IMR-90 (cell line): ENCODE measurements at regions not wholly inside any gene's neighbourhood (a gene's known extent, or its start where the extent isn't known, plus 50 kb on each side); places are given as distances from the start of the nearest gene placed in this dataset.

ENCODE experiments used
- BHLHE40 ChIP-seq: fragments of 150-350 bp; IDR thresholded peaks from 2 replicates; pipeline ENCODE4 v1.6.1; 2016; ENCODE audit warnings: mild to moderate bottlenecking, low read depth, low read length
- MXI1 ChIP-seq: IDR thresholded peaks from 2 replicates; pipeline ENCODE4 v1.6.1; 2012; ENCODE audit warnings: low read depth, mild to moderate bottlenecking, low read length, moderate library complexity, borderline replicate concordance
- RAD21 ChIP-seq: IDR thresholded peaks from 2 replicates; pipeline ENCODE4 v1.6.1; 2012; ENCODE audit warnings: low read length, improper control_type of control experiment
- TF ChIP-seq, protein P1 (sequence below): conservative IDR thresholded peaks from 2 replicates; pipeline ENCODE4 v1.5.1; 2012; ENCODE audit warnings: mild to moderate bottlenecking, low read depth, low read length, improper control_type of control experiment

DNA sequence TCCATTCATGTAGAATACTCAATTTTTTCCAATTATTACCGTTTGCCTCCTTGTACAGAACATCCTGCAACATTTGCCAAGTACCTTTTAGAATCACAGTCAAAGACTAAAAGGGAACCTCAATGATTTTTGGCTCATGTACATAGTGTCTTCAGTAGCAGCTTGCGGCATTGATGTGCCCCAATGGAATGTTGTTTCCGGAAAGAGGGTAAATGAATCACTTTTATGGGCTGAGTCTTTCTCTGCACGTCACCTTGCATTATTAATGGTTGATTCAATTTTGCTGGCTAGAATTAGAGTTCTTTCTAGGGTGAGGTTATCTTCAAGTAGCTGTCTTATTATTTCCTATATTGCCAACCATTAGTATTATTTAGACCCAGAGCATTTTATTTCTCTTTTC, 116.9 kb upstream of the GABRA2 start:
- TF ChIP-seq BHLHE40 = no peak
- TF ChIP-seq, protein P1, sequence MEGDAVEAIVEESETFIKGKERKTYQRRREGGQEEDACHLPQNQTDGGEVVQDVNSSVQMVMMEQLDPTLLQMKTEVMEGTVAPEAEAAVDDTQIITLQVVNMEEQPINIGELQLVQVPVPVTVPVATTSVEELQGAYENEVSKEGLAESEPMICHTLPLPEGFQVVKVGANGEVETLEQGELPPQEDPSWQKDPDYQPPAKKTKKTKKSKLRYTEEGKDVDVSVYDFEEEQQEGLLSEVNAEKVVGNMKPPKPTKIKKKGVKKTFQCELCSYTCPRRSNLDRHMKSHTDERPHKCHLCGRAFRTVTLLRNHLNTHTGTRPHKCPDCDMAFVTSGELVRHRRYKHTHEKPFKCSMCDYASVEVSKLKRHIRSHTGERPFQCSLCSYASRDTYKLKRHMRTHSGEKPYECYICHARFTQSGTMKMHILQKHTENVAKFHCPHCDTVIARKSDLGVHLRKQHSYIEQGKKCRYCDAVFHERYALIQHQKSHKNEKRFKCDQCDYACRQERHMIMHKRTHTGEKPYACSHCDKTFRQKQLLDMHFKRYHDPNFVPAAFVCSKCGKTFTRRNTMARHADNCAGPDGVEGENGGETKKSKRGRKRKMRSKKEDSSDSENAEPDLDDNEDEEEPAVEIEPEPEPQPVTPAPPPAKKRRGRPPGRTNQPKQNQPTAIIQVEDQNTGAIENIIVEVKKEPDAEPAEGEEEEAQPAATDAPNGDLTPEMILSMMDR = no peak
- no peak for TF ChIP-seq RAD21
- no peak for TF ChIP-seq MXI1
